Stimulated activated CD8-positive, alpha-beta memory T cell treated with anti-CD3 and anti-CD28 coated beads, Interleukin-12 subunit alpha, Interleukin-12 subunit beta, amount 100 ng/mL, for 1 hour (primary cell): ENCODE measurements at regions not wholly inside any gene's neighbourhood (a gene's known extent, or its start where the extent isn't known, plus 50 kb on each side); places are given as distances from the start of the nearest gene placed in this dataset.

Experiments used
- DNase-seq: peaks from one replicate; pipeline ENCODE4 v3.0.0-alpha.2; 2020; ENCODE audit warnings: low read depth

GRCh38 chr16:72313903-72314302, 141.9 kb upstream of the PMFBP1 start:
- DNase-seq: no peak

DNA sequence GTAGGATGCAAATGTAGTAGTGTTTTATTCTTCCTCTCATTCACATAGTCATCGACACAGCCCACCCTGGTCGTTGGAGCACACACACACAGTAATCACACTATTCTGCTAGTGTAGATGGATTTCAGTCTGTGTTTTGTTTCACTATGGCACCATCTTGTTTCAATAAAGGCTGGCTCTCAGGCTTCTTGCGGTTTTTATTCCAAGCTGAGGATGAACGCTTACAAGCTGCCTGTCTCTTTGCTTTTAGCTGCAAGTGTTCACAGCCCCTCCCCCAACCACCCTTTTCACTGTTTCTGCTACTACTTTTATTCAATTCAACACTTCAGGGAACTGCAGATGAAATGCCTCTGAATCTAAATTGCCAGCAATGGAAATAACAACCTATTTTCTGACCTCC, 140.9 kb upstream of the PMFBP1 start:
- DNase-seq: no peak

DNA sequence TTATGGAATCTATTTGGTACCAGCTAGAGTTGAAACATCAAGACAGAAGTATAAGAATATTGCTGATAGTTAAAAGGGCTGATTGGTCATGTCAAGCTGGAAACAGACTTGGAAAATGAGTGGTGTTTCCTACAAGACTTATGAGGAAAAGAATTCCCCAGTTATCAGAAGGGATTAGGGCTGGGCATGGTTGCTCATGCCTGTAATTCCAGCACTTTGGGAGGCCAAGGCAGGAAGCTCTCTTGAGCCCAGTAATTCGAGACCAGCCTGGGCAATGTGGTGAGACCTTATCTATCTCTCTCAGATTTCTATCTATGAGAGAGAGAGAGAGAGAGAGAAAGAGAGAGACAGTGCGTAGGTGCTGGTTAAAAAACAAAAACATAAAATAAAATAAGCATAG, 139.5 kb upstream of the PMFBP1 start:
- DNase-seq: no peak

- DNase-seq: no peak
Measured at GRCh38 chr16:72309001-72309400, 137.0 kb upstream of the PMFBP1 start.

DNA sequence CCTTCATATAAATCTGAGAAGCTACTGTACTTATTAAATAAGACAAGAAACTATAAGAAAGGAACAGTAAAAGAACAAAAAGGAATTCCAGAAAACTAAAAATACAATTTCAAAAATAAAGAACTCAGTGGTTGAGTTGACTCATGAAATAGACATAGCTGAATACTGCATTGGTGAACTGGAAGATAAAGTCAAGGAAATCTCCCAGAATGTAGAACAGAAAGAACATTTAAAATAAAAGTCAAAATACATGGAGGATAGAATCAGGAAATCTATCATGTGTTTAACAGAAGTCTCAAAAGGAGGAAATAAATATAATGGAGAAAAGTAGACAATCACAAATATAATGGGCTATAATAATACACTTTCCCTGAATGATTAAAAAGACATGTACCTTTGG, 136.4 kb upstream of the PMFBP1 start:
- no peak for DNase-seq

GRCh38 chr16:72302332-72302731, 130.4 kb upstream of the PMFBP1 start:
- DNase-seq: no peak

DNA sequence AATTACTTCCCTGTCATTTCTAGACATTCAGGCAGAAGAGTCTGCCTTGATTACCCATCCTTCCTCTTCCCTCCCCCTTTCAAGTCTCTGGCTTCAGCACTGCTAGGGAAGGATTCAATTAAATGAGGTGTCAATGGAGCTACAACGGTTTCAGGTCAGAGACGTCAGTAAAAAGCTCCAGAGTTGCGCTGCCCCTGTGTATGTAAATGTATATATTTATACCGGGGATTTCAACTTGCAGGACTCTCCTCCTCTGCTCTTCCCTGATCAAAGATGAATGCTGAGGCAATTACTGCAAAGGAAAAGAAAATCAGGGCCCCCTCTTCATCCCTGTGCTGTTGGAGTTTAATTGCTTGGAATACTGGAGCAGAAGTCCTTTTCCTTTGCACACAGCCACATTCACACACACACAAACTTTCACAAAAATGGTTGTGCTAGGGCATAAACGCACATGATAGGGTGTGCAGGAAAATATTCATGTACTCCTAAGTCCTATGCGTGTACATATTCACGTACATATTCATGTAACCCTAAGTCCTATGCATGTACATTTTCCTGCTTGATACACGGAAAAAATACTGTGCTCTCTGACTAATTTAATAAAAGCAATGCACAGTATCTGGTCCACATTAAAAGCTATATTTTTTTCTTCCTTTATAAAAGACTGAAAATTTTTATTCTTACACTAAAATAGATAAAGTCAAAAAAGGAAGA, 129.7 kb upstream of the PMFBP1 start:
- DNase-seq: no peak

- no peak for DNase-seq
Measured at GRCh38 chr16:72300892-72301291, 128.9 kb upstream of the PMFBP1 start.

DNA sequence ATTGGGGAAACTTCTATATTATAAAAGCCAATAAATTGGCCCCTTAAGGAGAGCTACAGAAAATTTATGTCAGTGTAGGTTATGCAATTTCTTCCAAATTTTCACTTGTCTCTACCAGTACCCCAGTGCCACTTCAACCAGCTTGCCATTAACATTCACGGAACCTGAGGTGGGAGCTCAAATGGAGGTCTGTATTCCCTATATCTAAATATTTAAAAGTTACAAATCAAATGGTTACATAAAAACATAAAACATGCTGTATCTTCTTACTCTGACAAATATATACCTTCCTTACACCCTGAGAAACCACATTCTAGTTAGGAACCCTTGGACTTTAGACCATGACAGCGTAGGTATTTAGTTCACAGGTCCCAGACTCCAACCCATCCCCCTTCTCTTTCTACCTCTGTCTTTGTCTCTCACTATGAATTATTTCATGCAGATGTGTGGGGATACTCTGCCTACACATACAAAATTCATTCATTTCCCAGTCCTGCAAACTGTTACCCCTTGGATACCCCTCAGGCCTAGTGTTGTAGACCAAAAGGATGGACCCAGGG, 127.8 kb upstream of the PMFBP1 start:
- DNase-seq: no peak

- DNase-seq: no peak
Measured at GRCh38 chr16:72298961-72299360, 127.0 kb upstream of the PMFBP1 start.

DNA sequence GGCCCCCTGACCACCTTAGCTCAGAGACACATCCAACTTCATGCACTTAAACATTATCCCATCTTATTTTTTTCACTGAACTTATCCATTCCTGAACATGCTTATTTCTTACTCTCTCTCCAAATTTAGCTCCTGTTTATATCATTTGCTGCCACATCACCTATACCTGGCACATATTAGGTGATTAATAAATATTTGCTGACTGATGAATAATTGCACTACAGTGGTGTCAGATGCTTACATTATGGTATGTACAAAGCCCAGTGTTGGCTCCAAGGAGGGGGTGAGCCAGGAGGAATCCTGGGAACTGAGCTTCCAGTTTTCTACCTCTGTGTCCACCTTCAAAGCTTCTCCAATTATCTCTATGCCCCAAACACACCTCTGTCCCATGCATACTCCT, 124.0 kb upstream of the PMFBP1 start:
- DNase-seq: no peak

DNA sequence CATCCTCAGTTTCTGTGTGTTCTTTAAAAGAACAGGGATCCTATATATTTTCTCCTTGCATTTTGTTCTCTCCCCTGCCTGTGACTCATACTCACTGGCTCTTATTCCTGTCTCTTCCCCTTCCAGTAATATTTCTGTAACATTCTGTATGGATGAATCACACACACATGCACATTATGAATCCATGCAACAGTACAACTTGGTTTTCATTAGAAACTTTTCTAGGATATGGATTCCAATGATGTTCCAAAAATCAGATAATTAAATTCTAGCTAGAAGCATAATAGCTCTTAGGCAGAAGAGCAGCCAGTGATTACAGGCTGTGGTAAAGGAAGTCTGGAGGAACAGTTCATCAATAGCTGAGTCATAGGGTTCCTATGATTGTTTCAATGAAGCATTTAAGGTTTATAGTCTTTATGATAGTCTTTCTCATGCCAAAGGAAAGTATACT, 119.6 kb upstream of the PMFBP1 start:
- DNase-seq: no peak

DNA sequence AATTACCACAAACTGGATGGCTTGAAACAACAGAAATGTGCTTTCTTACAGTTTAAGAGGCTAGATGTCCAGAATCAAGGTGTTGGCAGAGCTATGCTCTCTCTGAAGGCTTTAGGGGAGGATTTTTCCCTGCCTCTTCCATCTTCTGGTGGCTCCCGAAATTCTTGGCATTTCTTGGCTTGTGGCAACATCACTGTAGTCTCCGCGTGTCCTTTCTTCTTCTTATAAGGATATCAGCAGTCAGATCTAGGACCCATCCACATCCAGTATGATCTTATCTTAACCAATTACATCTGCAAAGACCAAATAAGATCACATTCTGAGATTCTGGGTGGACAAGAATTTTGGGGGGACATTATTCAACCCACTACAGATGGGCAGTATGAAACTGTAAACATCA, 119.2 kb upstream of the PMFBP1 start:
- DNase-seq: no peak

DNA sequence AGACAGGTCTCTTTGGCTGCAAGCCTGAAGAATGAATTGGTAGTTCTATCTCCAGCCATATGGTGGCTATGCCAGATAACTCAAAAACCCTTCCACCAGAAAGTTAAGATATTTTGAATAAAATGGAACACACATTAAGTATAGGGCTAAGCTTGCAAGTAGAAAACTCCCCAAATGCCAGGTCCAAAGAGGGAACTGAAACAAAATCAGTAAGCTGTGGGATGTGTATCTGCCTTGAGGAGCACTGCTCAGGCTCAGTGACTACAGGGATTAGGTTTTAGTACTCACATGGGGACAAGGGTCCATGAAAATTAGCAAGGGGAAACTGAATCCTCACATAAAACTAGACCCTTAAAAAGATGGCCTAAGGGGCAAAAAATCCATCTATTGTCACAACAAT, 115.7 kb upstream of the PMFBP1 start:
- no peak for DNase-seq

- DNase-seq: no peak
Measured at GRCh38 chr16:72286936-72287620, 115.1 kb upstream of the PMFBP1 start.

DNA sequence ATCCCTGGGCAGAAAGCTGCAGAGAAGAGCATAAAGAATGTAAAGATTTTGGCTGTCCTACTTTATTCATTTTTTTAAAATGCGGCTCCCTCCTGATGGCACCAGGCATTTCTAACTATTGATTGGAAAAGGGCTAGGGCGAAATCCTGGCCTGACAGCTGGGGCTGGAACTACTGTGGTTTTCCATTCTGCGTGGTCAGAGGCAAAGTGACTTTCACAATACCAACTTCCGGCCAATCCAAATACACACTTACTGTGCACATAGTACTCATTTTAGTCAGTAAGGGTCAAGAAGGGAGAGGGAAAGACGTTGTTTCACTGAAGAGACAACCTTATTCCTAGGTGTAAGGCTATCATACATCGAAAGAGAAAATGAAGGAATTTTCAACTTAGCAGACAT, 113.8 kb upstream of the PMFBP1 start:
- no peak for DNase-seq

DNA sequence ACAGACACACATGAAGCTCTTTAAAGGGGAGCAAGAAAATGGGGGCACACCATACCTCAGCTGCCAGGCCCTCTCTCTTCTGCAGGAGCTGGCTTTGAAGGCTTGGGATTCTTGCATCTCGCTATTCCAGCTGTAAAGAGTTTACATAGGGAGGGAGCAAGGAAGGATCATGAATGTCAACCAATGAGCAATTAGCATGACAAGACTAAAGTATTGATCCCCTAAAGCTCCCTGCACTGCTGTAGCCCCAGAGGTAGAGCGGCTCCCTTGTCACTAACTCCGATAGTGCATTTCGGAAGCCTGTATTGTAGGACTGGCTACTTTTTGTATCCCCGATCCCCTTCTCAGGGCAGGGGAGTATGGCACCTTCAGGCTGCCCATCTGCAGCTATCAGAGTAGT, 113.4 kb upstream of the PMFBP1 start:
- DNase-seq: no peak

DNA sequence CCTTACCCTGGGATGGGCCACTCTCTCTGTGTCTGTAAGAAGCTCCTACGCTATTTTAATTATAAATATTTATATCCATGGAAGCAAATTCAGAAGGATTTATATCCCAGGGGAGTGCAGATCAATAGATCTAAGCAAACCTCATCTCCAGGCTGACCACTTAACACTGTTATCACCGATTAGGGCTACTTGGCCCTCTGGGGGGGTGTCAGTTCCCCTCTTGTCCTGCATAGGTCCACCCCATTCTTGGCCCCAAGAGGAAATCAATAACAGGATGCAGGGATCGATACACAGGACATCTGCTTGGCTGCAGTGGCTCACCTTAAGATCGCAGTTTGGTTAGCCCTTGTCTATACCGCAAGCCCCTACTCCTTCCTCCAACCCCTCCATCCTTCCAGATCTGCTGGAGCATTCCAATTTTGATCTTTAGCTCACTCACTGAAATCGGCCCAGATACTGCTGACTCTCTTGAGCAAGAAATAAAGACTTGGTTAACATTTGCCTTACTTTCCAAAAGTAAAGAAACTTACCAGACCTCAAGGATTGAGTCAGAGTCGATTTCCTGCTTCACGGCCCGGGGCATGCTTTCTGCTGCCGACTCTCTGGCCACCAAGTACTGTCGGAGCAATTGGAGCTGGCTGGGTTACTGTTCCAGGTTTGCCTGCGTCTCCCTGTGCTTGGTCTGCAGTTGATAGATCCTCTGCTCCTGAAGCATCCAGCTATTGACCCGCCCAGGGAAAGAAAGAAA, 112.3 kb upstream of the PMFBP1 start:
- no peak for DNase-seq

- DNase-seq: no peak
Measured at GRCh38 chr16:72282362-72282761, 110.4 kb upstream of the PMFBP1 start.

GRCh38 chr16:72278301-72278700, 106.3 kb upstream of the PMFBP1 start:
- DNase-seq: no peak

DNA sequence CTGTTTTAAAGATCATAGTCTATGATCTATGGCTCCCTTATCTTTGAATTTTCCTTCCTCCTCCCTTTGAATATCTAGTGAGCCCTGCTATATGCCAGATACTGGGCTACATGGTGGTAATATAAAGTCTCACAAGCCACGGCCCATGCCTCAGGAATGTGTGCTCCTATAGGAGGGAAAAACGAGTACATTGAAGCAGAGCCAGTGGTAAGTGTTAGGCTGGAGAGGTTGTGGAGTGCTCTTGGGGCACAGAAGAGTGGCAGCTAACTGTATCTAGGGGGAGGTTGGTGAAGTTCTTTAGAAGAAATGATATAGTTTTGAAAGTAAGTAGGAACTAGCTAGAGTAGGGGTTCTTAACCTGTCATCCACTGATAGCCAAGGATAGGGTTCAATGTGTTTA, 105.8 kb upstream of the PMFBP1 start:
- no peak for DNase-seq

DNA sequence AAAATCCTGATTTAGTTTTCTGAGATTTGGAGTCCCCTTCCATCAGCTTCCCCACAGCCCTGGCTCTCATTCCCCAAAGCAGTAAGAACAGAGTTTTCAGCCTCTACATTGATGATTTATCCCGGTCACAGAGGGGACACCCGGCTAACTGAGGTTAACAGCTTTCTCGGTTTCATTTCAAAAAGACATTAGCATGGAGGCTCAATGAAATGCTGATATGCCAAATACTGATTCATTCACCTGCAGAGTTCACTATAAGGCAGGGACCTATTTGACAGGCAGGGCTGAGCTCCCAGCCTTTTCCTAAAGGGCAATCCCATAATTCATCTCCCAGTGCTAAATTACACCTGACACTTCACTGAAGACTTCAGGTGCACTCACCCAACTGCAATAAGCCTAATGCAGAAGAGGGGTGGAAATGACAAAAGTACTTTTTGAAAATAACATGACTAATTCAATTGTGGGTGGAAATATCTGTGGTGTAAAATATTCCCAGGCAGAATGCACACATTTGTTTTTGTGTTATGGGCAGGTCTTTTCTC, 99.8 kb upstream of the PMFBP1 start:
- no peak for DNase-seq

GRCh38 chr16:72270531-72270930, 98.6 kb upstream of the PMFBP1 start:
- no peak for DNase-seq
